Prostate gland (tissue), 2 donors: ENCODE measurements at regions not wholly inside any gene's neighbourhood (a gene's known extent, or its start where the extent isn't known, plus 50 kb on each side); places are given as distances from the start of the nearest gene placed in this dataset.

Experiments
- POLR2A ChIP-seq: fragments of 450-650 bp; IDR thresholded peaks from one replicate; pipeline ENCODE4 v1.6.1; 2016; ENCODE audit warnings: antibody characterized with exemption, mild to moderate bottlenecking
- POLR2AphosphoS5 ChIP-seq: sonication (generic); formaldehyde crosslinking; IDR thresholded peaks from one replicate; pipeline ENCODE4 v1.6.1; 2017; ENCODE audit warnings: antibody characterized with exemption
- TF ChIP-seq, protein P1 (sequence below), 4 experiments: fragments of 200-600 bp in 2 of 4; fragments of 450-650 bp in 2 of 4; sonication (generic) in 2 of 4; IDR thresholded peaks; 1 replicate in 3 of 4; 2 replicates in 1 of 4; pipeline ENCODE4 v1.5.1; 2016 to 2019; ENCODE audit warnings: antibody characterized with exemption in 4 of 4, mild to moderate bottlenecking in 2 of 4, moderate library complexity in 2 of 4

DNA sequence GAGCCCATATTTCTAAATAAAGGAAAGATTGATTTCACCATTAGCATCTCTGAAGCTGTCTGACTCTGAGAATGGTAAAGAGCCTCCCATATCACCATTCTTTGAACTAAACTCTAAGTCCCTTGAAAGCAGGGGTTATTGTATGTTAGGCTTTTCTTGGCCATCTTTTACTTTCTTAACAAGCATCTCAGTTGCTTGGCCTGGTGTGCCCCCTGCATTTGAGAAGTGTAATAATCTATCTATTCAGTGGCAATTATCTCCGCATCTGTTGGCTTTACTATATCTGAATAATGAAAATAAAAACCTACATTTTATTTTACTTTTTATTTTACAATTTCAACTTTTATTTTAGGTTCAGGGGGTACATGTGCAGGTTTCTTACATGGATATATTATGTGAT lies 128.3 kb upstream of the ARMCX2 start:
- TF ChIP-seq POLR2A (no peak), POLR2AphosphoS5 (no peak)
- TF ChIP-seq, protein P1, sequence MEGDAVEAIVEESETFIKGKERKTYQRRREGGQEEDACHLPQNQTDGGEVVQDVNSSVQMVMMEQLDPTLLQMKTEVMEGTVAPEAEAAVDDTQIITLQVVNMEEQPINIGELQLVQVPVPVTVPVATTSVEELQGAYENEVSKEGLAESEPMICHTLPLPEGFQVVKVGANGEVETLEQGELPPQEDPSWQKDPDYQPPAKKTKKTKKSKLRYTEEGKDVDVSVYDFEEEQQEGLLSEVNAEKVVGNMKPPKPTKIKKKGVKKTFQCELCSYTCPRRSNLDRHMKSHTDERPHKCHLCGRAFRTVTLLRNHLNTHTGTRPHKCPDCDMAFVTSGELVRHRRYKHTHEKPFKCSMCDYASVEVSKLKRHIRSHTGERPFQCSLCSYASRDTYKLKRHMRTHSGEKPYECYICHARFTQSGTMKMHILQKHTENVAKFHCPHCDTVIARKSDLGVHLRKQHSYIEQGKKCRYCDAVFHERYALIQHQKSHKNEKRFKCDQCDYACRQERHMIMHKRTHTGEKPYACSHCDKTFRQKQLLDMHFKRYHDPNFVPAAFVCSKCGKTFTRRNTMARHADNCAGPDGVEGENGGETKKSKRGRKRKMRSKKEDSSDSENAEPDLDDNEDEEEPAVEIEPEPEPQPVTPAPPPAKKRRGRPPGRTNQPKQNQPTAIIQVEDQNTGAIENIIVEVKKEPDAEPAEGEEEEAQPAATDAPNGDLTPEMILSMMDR (IDR thresholded peaks at IDR 0.05), result no peak
